CD14-positive monocyte (primary cell): ENCODE measurements at regions not wholly inside any gene's neighbourhood (a gene's known extent, or its start where the extent isn't known, plus 50 kb on each side); places are given as distances from the start of the nearest gene placed in this dataset.

ENCODE experiments used
- DNase-seq, 3 donors: peaks; one replicate each; pipeline ENCODE4 v3.0.0-alpha.2; 2011 to 2022
- H2AFZ ChIP-seq: 2 replicates; pipeline ENCODE4 v1.6.0; 2012; ENCODE audit warnings: mild to moderate bottlenecking, low read depth, low read length, inconsistent platforms; ENCODE audit not compliant: insufficient read depth, poor library complexity, severe bottlenecking
- H3K27ac ChIP-seq, 2 donors: 1 replicate in 1 of 2; 2 replicates in 1 of 2; pipeline ENCODE4 v1.5.1; 2012 to 2013; ENCODE audit warnings: low read length in 2 of 2, control low read depth in 1 of 2, inconsistent platforms in 1 of 2, low read depth in 1 of 2, mild to moderate bottlenecking in 1 of 2
- H3K27me3 ChIP-seq, 2 donors: one replicate each; pipeline versions ENCODE4 v1.6.0 to v1.6.1; 2011 to 2013; ENCODE audit warnings: low read length in 2 of 2; ENCODE audit not compliant: control insufficient read depth in 2 of 2, insufficient read depth in 2 of 2
- H3K36me3 ChIP-seq, 2 donors: replicated peaks in 1 of 2; 1 replicate in 1 of 2; 2 replicates in 1 of 2; pipeline versions ENCODE4 v1.5.1 to v1.6.1; 2012 to 2013; ENCODE audit warnings: low read length in 2 of 2, control low read depth in 1 of 2, inconsistent platforms in 1 of 2, mild to moderate bottlenecking in 1 of 2; ENCODE audit not compliant: insufficient read depth in 2 of 2, control insufficient read depth in 1 of 2
- H3K4me1 ChIP-seq, 2 donors: 1 replicate in 1 of 2; 2 replicates in 1 of 2; pipeline versions ENCODE4 v1.5.1 to v1.6.1; 2012 to 2013; ENCODE audit warnings: low read length in 2 of 2, control low read depth in 1 of 2, inconsistent platforms in 1 of 2, mild to moderate bottlenecking in 1 of 2, moderate library complexity in 1 of 2; ENCODE audit not compliant: insufficient read depth in 2 of 2, control insufficient read depth in 1 of 2
- H3K4me2 ChIP-seq: replicated peaks from 2 replicates; pipeline ENCODE3; 2012; ENCODE audit warnings: low read length, moderate library complexity, mild to moderate bottlenecking; ENCODE audit not compliant: poor library complexity, severe bottlenecking; ENCODE audit errors: extremely low read depth
- H3K4me3 ChIP-seq, 3 experiments: fragments of 200-600 bp in 1 of 3; sonication (generic) in 1 of 3; replicated peaks in 1 of 3; 1 replicate in 2 of 3; 2 replicates in 1 of 3; pipeline ENCODE4 v1.5.1; 2011 to 2013; ENCODE audit warnings: low read length in 3 of 3, mild to moderate bottlenecking in 3 of 3, control low read depth in 2 of 3, low read depth in 2 of 3, inconsistent platforms in 1 of 3, moderate library complexity in 1 of 3
- H3K79me2 ChIP-seq: 2 replicates; pipeline ENCODE4 v1.6.0; 2012; ENCODE audit warnings: mild to moderate bottlenecking, control low read depth, inconsistent platforms, low read length, moderate library complexity; ENCODE audit not compliant: insufficient read depth
- H3K9ac ChIP-seq: 2 replicates; pipeline ENCODE4 v1.6.0; 2017; ENCODE audit warnings: low read length, mild to moderate bottlenecking; ENCODE audit not compliant: insufficient read depth, poor library complexity, severe bottlenecking
- H3K9me3 ChIP-seq, 2 donors: replicated peaks in 1 of 2; 1 replicate in 1 of 2; 2 replicates in 1 of 2; pipeline versions ENCODE4 v1.5.1 to v1.6.1; 2012 to 2013; ENCODE audit warnings: low read length in 2 of 2, control low read depth in 1 of 2; ENCODE audit not compliant: control insufficient read depth in 1 of 2, insufficient read depth in 1 of 2
- H4K20me1 ChIP-seq: 2 replicates; pipeline ENCODE4 v1.6.0; 2012; ENCODE audit warnings: mild to moderate bottlenecking, low read length, control low read depth, moderate library complexity; ENCODE audit not compliant: insufficient read depth
- H3K27ac Mint-ChIP-seq, 7 donors: one replicate each; pipeline ENCODE4 v1.8.0; 2020; ENCODE audit warnings: mild to moderate bottlenecking in 7 of 7, mixed read lengths in 7 of 7, moderate library complexity in 6 of 7, inconsistent platforms in 2 of 7
- H3K27me3 Mint-ChIP-seq, 3 donors: one replicate each; pipeline ENCODE4 v1.8.0; 2021 to 2022; ENCODE audit warnings: low read depth in 3 of 3, mild to moderate bottlenecking in 3 of 3, mixed read lengths in 3 of 3, moderate library complexity in 3 of 3, inconsistent platforms in 1 of 3
- H3K36me3 Mint-ChIP-seq, 2 donors: one replicate each; pipeline ENCODE4 v1.8.0; 2020; ENCODE audit warnings: mixed read lengths in 2 of 2, inconsistent platforms in 1 of 2, mild to moderate bottlenecking in 1 of 2
- H3K4me1 Mint-ChIP-seq: one replicate; pipeline ENCODE4 v1.8.0; 2020; ENCODE audit warnings: mild to moderate bottlenecking, mixed read lengths
- H3K4me3 Mint-ChIP-seq, 2 donors: one replicate each; pipeline ENCODE4 v1.8.0; 2020; ENCODE audit warnings: mild to moderate bottlenecking in 2 of 2, mixed read lengths in 2 of 2, moderate library complexity in 1 of 2
- H3K9me3 Mint-ChIP-seq, 7 donors: one replicate each; pipeline ENCODE4 v1.8.0; 2020 to 2022; ENCODE audit warnings: mixed read lengths in 7 of 7, mild to moderate bottlenecking in 6 of 7, moderate library complexity in 6 of 7, inconsistent platforms in 2 of 7
- WGBS: methylation state at CpG from one replicate; pipeline ENCODE4 v1.1.5; 2013; ENCODE audit warnings: missing lambda C conversion rate; ENCODE audit not compliant: insufficient coverage; 5-methylcytosine and 5-hydroxymethylcytosine counted together
- intact Hi-C, 2 donors: fragments of 100-400 bp; cut with micrococcal nuclease; formaldehyde crosslinking; loops; one replicate each; pipeline versions ENCODE4 v1.15.0 to v1.15.1; 2023
- TF ChIP-seq, protein P1 (sequence below): fragments of 200-600 bp; IDR thresholded peaks from one replicate; pipeline ENCODE4 v1.8.0; 2022; ENCODE audit warnings: antibody characterized with exemption, mild to moderate bottlenecking

- Mint-ChIP-seq H3K27me3 (peaks cover 0 to 2% (median 0%) of the 10 kb centered on the region in 3 donors), H3K4me3 (no peak overlapping the region), H3K9me3 (peaks cover 4 to 10% (median 6%) of the 10 kb centered on the region in 7 donors), H3K36me3 (no peaks in the 10 kb centered on the region), H3K27ac (no peak overlapping the region), H3K4me1 (no peaks in the 10 kb centered on the region)
- H3K4me2 ChIP-seq = no peak overlapping the region
- no peak overlapping the region for H3K4me3 ChIP-seq
- no peak overlapping the region for H3K9ac ChIP-seq
- H3K27me3 ChIP-seq = no peaks in the 10 kb centered on the region
- no peaks in the 10 kb centered on the region for H3K4me1 ChIP-seq
- H3K27ac ChIP-seq = no peak overlapping the region
- H3K9me3 ChIP-seq = peaks cover 0 to 11% of the 10 kb centered on the region in 2 donors
- TF ChIP-seq, protein P1, sequence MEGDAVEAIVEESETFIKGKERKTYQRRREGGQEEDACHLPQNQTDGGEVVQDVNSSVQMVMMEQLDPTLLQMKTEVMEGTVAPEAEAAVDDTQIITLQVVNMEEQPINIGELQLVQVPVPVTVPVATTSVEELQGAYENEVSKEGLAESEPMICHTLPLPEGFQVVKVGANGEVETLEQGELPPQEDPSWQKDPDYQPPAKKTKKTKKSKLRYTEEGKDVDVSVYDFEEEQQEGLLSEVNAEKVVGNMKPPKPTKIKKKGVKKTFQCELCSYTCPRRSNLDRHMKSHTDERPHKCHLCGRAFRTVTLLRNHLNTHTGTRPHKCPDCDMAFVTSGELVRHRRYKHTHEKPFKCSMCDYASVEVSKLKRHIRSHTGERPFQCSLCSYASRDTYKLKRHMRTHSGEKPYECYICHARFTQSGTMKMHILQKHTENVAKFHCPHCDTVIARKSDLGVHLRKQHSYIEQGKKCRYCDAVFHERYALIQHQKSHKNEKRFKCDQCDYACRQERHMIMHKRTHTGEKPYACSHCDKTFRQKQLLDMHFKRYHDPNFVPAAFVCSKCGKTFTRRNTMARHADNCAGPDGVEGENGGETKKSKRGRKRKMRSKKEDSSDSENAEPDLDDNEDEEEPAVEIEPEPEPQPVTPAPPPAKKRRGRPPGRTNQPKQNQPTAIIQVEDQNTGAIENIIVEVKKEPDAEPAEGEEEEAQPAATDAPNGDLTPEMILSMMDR = no peak
- WGBS = no CpG with 5 or more reads among the region's 1 CpG
- H2AFZ ChIP-seq = no peak overlapping the region
- no peaks in the 10 kb centered on the region for H3K79me2 ChIP-seq
- H3K36me3 ChIP-seq = no peaks in the 10 kb centered on the region
- DNase-seq = no peak
- H4K20me1 ChIP-seq = no peaks in the 10 kb centered on the region
- intact Hi-C loops = no loop called here
Observed at GRCh38 chr18:29397536-29397935, 1220.6 kb upstream of the CDH2 start.

DNA sequence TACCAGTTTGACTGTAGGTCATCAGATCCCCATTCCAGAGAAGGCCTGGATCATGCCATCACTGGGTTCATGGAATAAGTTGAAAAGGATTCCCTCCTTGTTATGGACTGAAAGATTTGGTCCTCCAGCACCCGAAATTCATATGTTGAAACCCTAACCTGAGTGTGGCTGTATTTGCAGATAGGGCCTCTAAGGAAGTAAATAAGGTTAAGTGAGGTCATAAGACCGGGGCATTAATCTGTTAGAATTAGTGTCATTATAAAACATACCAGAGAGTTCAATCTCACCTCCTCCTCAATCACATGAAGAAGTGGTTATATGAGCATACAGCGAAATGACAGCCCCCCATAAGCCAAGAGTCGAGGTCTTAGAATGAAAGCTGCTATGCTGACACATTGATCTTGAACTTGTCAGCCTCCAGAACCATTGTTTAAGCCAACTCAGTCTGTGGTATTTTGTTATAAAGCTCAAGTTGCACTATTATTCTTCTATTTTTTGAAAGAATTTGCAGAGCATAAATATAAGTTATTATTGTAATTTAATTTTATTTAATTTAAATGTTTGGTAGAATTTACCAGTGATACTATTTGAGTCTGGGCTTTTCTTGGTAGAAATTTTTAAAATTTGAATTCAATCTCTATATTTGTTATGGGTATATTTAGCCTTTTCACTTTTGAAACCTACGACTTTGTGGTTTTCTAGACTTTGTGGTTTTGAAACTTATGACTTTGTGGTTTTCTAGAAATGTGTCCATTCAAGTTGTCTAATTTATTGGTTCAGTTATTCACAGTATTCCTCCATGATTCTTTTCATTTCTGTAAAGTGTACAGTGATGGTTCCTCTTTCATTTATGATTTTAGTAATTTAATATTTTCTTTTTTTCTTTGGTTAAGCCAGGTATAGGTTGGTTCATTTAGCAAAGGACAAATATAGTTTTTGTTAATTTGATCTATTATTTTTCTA lies 1206.7 kb upstream of the CDH2 start:
- intact Hi-C loops = no loop called here
- Histone ChIP-seq H3K27ac (no peak overlapping the region), H4K20me1 (no peaks in the 10 kb centered on the region), H3K79me2 (no peaks in the 10 kb centered on the region), H2AFZ (no peak overlapping the region), H3K36me3 (no peaks in the 10 kb centered on the region), H3K4me3 (no peak overlapping the region), H3K4me1 (no peaks in the 10 kb centered on the region), H3K4me2 (no peak overlapping the region), H3K9me3 (no peaks in the 10 kb centered on the region), H3K9ac (no peak overlapping the region), H3K27me3 (no peaks in the 10 kb centered on the region)
- TF ChIP-seq, protein P1 = no peak
- Mint-ChIP-seq H3K4me1 (peaks cover 2% of the 10 kb centered on the region), H3K27ac (no peak overlapping the region), H3K9me3 (peaks cover 0 to 5% (median 2%) of the 10 kb centered on the region in 7 donors), H3K27me3 (peaks cover 1 to 6% (median 3%) of the 10 kb centered on the region in 3 donors), H3K36me3 (no peaks in the 10 kb centered on the region), H3K4me3 (no peak overlapping the region)
- no CpG with 5 or more reads among the region's 5 CpGs for WGBS
- no peak for DNase-seq
